HG03432 (cell line): ENCODE measurements at regions not wholly inside any gene's neighbourhood (a gene's known extent, or its start where the extent isn't known, plus 50 kb on each side); places are given as distances from the start of the nearest gene placed in this dataset.

ENCODE experiments used
- ATAC-seq: cut with Tn5 transposase; IDR thresholded peaks from one replicate; pipeline ENCODE4 v1.9.1; 2021; ENCODE audit warnings: mild to moderate bottlenecking, moderate library complexity; ENCODE audit not compliant: unreplicated experiment

GRCh38 chr4:152269448-152270191 lies 266.3 kb downstream of the FBXW7 start:
- ATAC-seq: no peak

GRCh38 chr4:152267811-152268210 lies 268.1 kb downstream of the FBXW7 start:
- ATAC-seq: no peak

GRCh38 chr4:152266831-152267480 lies 268.9 kb downstream of the FBXW7 start:
- no peak for ATAC-seq

DNA sequence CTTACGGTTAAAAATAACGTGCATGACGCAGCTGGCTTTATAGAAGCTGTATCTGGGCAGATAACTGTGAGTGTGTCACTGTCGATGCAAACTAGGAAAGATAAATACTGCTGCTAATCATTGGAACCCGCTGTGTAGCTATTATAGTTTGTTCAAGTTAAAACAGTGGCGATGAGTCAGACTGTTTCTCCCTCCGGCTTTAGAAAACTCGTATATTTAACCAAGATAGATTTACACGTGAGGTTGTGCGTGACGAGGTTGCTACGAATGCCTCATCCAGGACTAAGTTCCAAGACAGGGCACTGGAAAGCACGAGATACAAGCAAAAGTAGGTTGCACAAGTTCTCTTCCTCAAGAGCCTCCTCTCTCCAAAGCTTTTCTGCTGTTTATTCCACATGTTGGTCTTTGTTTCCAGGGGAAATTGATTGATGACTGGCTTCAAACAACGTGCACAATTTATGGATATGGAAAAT lies 270.7 kb downstream of the FBXW7 start:
- ATAC-seq: no peak

DNA sequence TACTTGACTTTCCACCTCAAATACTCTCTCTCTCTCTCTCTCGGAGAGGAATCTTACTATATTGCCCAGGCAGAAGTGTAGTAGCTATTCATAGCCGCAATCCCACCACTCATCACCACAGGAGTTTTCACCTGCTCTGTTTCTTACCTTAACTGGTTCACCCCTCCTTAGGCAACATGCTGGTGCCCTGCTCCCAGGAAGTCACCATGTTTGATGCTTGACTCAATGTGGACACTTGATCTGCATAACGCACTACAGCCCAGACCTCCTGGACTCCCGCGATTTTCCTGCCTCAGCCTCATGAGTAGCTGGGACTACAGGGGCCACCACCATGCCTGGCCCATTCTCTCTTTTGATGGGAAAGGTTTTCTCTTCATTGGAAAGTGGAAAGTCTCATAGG lies 271.8 kb downstream of the FBXW7 start:
- ATAC-seq: no peak

- no peak for ATAC-seq
Observed at GRCh38 chr4:152259866-152260265, 276.0 kb downstream of the FBXW7 start.

- no peak for ATAC-seq
Observed at GRCh38 chr4:152258804-152259708, 276.8 kb downstream of the FBXW7 start.

DNA sequence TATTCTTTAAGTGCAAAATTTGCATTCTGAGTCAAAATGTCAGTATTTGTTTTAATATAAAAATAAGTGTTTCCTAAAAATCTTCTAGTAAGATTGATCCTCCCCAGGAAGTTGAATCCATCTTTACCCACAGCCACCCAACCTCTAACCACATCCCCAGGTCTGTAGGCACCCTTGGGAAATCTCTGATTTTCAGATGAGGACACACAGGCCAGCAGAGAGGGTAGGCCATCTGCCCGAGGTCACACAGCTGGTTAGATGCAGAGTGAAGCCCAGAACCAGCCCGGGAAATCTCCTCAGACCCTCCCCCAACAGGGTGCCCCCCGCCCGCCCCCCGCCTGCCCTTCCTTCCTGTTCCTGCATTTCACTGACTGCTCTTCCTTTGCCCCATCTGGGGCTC lies 277.5 kb downstream of the FBXW7 start:
- no peak for ATAC-seq

DNA sequence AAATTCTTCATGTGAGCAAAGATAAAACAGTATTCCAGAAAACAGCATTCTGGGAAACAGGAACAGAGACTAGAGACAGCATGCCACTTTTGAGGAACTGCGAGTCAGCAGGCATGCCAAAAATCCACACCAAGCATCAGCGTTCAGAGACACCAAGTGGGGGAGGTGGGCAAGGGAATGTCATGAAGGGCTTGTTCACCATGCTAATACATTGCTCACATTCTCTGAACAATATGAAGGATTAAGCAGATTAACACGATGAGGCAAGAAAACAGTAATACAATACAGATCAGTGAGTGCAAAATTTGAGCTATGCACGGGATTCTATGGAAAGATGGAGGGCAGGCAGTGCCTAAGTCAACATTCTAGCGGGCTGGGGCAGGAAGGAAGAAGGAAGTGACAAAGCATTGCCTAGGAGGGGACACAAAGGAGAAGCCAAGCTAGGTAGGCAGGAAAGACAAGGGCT lies 278.3 kb downstream of the FBXW7 start:
- no peak for ATAC-seq

DNA sequence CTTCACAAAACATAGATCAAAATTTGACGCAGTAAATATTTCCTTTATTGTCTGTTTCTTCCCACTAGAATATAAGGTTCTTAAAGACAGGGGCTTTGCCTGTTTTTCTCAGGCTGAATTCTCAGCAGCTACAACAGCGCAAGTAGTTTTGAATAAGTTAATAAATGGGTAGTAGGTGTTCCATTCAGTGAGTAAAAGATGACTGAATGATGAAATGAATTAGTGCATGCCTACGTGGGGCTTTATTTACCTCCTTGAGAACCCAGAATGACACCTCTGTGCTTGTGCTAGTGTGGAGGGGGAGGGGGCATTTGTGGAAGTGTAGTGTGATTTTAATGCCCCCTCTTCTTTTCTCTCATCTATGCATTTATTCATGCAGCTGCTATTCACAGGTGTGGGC lies 278.9 kb downstream of the FBXW7 start:
- no peak for ATAC-seq

DNA sequence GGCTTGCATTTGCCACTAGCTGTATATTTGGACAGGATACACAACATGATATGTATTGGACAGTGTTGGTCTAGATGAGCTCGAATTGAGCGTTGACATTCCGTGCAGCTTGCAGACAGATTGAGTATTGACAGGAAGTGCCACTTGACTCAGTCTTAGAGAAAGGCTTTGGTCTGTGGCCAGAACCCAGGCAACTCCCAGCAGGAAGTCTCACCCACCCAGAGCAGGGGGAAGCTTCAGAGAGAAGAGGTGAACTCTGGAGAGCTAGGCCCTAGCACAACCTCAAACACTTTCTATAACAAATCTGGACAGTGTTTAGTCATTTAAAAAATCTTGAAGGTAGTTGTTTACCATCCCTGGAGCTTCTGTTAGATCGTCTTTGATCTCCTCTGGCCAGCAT lies 280.5 kb downstream of the FBXW7 start:
- peak; percentile 93 for ATAC-seq

- ATAC-seq: no peak
Observed at GRCh38 chr4:152248347-152248746, 287.5 kb downstream of the FBXW7 start.

GRCh38 chr4:152247271-152247975 lies 288.5 kb downstream of the FBXW7 start:
- no peak for ATAC-seq

GRCh38 chr4:152246659-152247058 lies 289.2 kb downstream of the FBXW7 start:
- ATAC-seq: no peak

DNA sequence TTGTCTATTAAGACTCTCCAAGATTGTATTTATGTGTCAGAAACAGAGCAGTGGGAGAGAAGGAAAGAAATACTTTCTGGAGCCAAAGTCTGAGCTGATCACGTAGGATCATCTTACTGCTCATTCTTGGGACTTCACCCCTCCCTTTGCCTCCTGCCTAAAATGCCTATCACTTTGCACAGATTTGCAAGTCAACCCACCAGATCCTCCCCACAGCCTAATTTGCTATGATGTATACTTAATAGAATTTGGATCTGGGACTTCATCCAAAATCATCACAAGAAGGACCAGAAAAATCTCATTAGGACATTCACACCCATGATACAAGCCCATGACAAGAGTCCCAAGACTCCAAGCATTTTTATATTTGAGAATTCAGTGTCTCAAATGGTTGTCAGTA lies 290.2 kb downstream of the FBXW7 start:
- ATAC-seq: no peak

- ATAC-seq: no peak
Observed at GRCh38 chr4:152244659-152245058, 291.2 kb downstream of the FBXW7 start.

- no peak for ATAC-seq
Observed at GRCh38 chr4:152243896-152244595, 291.8 kb downstream of the FBXW7 start.

DNA sequence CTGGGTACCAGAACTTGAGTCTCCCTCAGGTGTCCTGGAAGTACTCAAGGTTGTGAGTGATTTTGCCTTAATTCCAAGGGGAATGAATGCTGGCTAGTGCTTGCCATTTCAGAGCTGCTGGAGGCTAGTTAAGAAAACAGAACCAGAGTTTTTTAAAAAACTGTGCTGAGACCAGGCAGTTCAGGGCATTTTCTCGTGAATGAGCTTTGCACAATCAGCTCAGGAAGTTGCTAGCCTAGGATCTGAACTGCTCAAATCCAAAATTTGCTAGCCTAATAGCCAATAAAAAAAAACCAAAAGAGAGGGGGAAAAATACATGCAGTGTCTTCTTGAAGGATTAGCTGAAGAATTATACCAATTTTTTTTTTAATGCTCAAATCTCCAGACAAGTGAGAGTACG lies 292.7 kb downstream of the FBXW7 start:
- no peak for ATAC-seq

- ATAC-seq: no peak
Observed at GRCh38 chr4:152240232-152240631, 295.7 kb downstream of the FBXW7 start.

GRCh38 chr4:152239216-152239615 lies 296.7 kb downstream of the FBXW7 start:
- no peak for ATAC-seq
